CD4-positive, alpha-beta T cell (primary cell): ENCODE measurements at regions not wholly inside any gene's neighbourhood (a gene's known extent, or its start where the extent isn't known, plus 50 kb on each side); places are given as distances from the start of the nearest gene placed in this dataset.

ENCODE experiments used
- ATAC-seq: fragments of 200-7000 bp; cut with Tn5 transposase; one replicate; pipeline ENCODE4 v1.10.0; 2022; ENCODE audit warnings: mild to moderate bottlenecking; ENCODE audit not compliant: poor library complexity
- CTCF ChIA-PET: fragments of 350-600 bp; sonication (Branson Sonifier 250); formaldehyde crosslinking; loops from one replicate; lab custom pipeline; 2021; ENCODE audit warnings: antibody characterized with exemption, inconsistent platforms; lab: Charles Lee
- POLR2A ChIA-PET: fragments of 350-600 bp; sonication (Branson Sonifier 250); formaldehyde crosslinking; loops from one replicate; lab custom pipeline; 2021; ENCODE audit warnings: antibody characterized with exemption, inconsistent platforms; lab: Charles Lee
- DNase-seq, 14 experiments: peaks; one replicate each; pipeline ENCODE4 v3.0.0-alpha.2; 2013 to 2020; ENCODE audit warnings: mixed read lengths in 2 of 14
- H3K27ac ChIP-seq, 2 donors: one replicate each; pipeline versions ENCODE4 v1.5.1 to v1.7.0; 2013; ENCODE audit warnings: low read length in 2 of 2, low read depth in 1 of 2, mild to moderate bottlenecking in 1 of 2
- H3K27me3 ChIP-seq, 2 experiments: 1 replicate in 1 of 2; 2 replicates in 1 of 2; pipeline versions ENCODE4 v1.6.1 to v1.7.0; 2013; ENCODE audit warnings: low read length in 2 of 2, control low read depth in 1 of 2, mild to moderate bottlenecking in 1 of 2, moderate library complexity in 1 of 2; ENCODE audit not compliant: insufficient read depth in 2 of 2, control insufficient read depth in 1 of 2
- H3K36me3 ChIP-seq: one replicate; pipeline ENCODE4 v1.6.1; 2013; ENCODE audit warnings: low read length, control low read depth; ENCODE audit not compliant: insufficient read depth
- H3K4me1 ChIP-seq: one replicate; pipeline ENCODE4 v1.6.1; 2013; ENCODE audit warnings: low read length, control low read depth; ENCODE audit not compliant: insufficient read depth
- H3K4me3 ChIP-seq: one replicate; pipeline ENCODE4 v1.5.1; 2013; ENCODE audit warnings: mild to moderate bottlenecking, low read length, moderate library complexity
- H3K9me3 ChIP-seq, 2 experiments: 1 replicate in 1 of 2; 2 replicates in 1 of 2; pipeline versions ENCODE4 v1.6.1 to v1.7.0; 2013; ENCODE audit warnings: low read length in 2 of 2, mild to moderate bottlenecking in 2 of 2, control low read depth in 1 of 2, moderate library complexity in 1 of 2; ENCODE audit not compliant: control insufficient read depth in 1 of 2, insufficient read depth in 1 of 2
- H3K27ac Mint-ChIP-seq: one replicate; pipeline ENCODE4 v1.8.0; 2020; ENCODE audit warnings: mixed read lengths
- H3K27me3 Mint-ChIP-seq: one replicate; pipeline ENCODE4 v1.8.0; 2021; ENCODE audit warnings: mixed read lengths
- H3K36me3 Mint-ChIP-seq: one replicate; pipeline ENCODE4 v1.8.0; 2021; ENCODE audit warnings: low read depth, mixed read lengths
- H3K4me1 Mint-ChIP-seq: one replicate; pipeline ENCODE4 v1.8.0; 2021; ENCODE audit warnings: low read depth, mixed read lengths
- H3K4me3 Mint-ChIP-seq: one replicate; pipeline ENCODE4 v1.8.0; 2020; ENCODE audit warnings: mild to moderate bottlenecking, mixed read lengths
- H3K9me3 Mint-ChIP-seq: one replicate; pipeline ENCODE4 v1.8.0; 2020; ENCODE audit warnings: mixed read lengths
- CTCF ChIP-seq: fragments of 200-600 bp; IDR thresholded peaks from one replicate; pipeline ENCODE4 v1.8.0; 2022; ENCODE audit warnings: antibody characterized with exemption, mild to moderate bottlenecking
- intact Hi-C, 2 experiments: fragments of 100-400 bp; cut with DNase I in 1 of 2; cut with micrococcal nuclease in 1 of 2; formaldehyde crosslinking; loops; one replicate each; pipeline versions ENCODE4 v1.15.1 to v1.9.0; 2023 to 2025; cut with DNase I, micrococcal nuclease

GRCh38 chr14:22429546-22430294 lies 159.3 kb downstream of the DAD1 start:
- H3K27me3 Mint-ChIP-seq = no peaks in the 10 kb centered on the region
- ATAC-seq (no peak), DNase-seq (no peak)
- H3K4me1 ChIP-seq = no peaks in the 10 kb centered on the region
- no peak for TF ChIP-seq CTCF
- no peaks in the 10 kb centered on the region for H3K4me1 Mint-ChIP-seq
- H3K27me3 ChIP-seq = no peaks in the 10 kb centered on the region
- H3K4me3 ChIP-seq = no peak overlapping the region
- CTCF ChIA-PET = no interaction called here
- no peaks in the 10 kb centered on the region for H3K36me3 Mint-ChIP-seq
- no peaks in the 10 kb centered on the region for H3K9me3 ChIP-seq
- no peak overlapping the region for H3K27ac ChIP-seq
- POLR2A ChIA-PET = no interaction called here
- no peak overlapping the region for H3K27ac Mint-ChIP-seq
- H3K4me3 Mint-ChIP-seq = no peak overlapping the region
- H3K36me3 ChIP-seq = no peaks in the 10 kb centered on the region
- intact Hi-C loops = no loop called here
- no peaks in the 10 kb centered on the region for H3K9me3 Mint-ChIP-seq

- no peaks in the 10 kb centered on the region for H3K9me3 Mint-ChIP-seq
- Histone ChIP-seq H3K4me1 (no peaks in the 10 kb centered on the region), H3K36me3 (no peaks in the 10 kb centered on the region), H3K9me3 (no peaks in the 10 kb centered on the region), H3K27ac (no peak overlapping the region), H3K27me3 (no peaks in the 10 kb centered on the region), H3K4me3 (no peak overlapping the region)
- DNase-seq (peak in 2 of 14 experiments; percentile 6 to 16), ATAC-seq (no peak)
- H3K27me3 Mint-ChIP-seq = no peaks in the 10 kb centered on the region
- ChIA-PET POLR2A (no interaction called here), CTCF (no interaction called here)
- no peaks in the 10 kb centered on the region for H3K4me1 Mint-ChIP-seq
- intact Hi-C loops = no loop called here
- no peak overlapping the region for H3K27ac Mint-ChIP-seq
- no peaks in the 10 kb centered on the region for H3K36me3 Mint-ChIP-seq
- no peak for TF ChIP-seq CTCF
- no peak overlapping the region for H3K4me3 Mint-ChIP-seq
These were observed 160.2 kb downstream of the DAD1 start for GRCh38 chr14:22428700-22429291.

- no peak for TF ChIP-seq CTCF
- intact Hi-C loops = no loop called here
These were observed 161.2 kb downstream of the DAD1 start for GRCh38 chr14:22427771-22428231.

More at GRCh38 chr14:22427771-22428231, 161.2 kb downstream of the DAD1 start:
- Mint-ChIP-seq H3K27ac (no peak overlapping the region), H3K4me3 (no peak overlapping the region), H3K36me3 (no peaks in the 10 kb centered on the region), H3K27me3 (no peaks in the 10 kb centered on the region), H3K4me1 (no peaks in the 10 kb centered on the region), H3K9me3 (no peaks in the 10 kb centered on the region)
- Histone ChIP-seq H3K4me3 (no peak overlapping the region), H3K4me1 (no peaks in the 10 kb centered on the region), H3K36me3 (no peaks in the 10 kb centered on the region), H3K27me3 (no peaks in the 10 kb centered on the region), H3K27ac (no peak overlapping the region), H3K9me3 (no peaks in the 10 kb centered on the region)
- peak in 2 of 14 experiments; percentile 7 to 12 for DNase-seq
- ChIA-PET POLR2A (no interaction called here), CTCF (no interaction called here)
- ATAC-seq = no peak
